Activated CD8-positive, alpha-beta T cell treated with anti-CD3 and anti-CD28 coated beads for 36 hours (primary cell): ENCODE measurements at regions not wholly inside any gene's neighbourhood (a gene's known extent, or its start where the extent isn't known, plus 50 kb on each side); places are given as distances from the start of the nearest gene placed in this dataset.

Experiments
- ATAC-seq: fragments of 200-7000 bp; cut with Tn5 transposase; one replicate; pipeline ENCODE4 v1.10.0; 2021; ENCODE audit warnings: mild to moderate bottlenecking, moderate library complexity
- CTCF ChIA-PET: fragments of 350-600 bp; sonication (Branson Sonifier 250); formaldehyde crosslinking; loops from one replicate; lab custom pipeline; 2021; ENCODE audit warnings: antibody characterized with exemption; lab: Charles Lee
- POLR2A ChIA-PET: fragments of 350-600 bp; sonication (Branson Sonifier 250); formaldehyde crosslinking; loops from one replicate; lab custom pipeline; 2021; ENCODE audit warnings: antibody characterized with exemption; lab: Charles Lee
- DNase-seq: peaks from one replicate; pipeline ENCODE4 v3.0.0-alpha.2; 2020
- H3K27ac Mint-ChIP-seq: one replicate; pipeline ENCODE4 v1.8.0; 2021; ENCODE audit warnings: mild to moderate bottlenecking, mixed read lengths
- H3K27me3 Mint-ChIP-seq: one replicate; pipeline ENCODE4 v1.8.0; 2021; ENCODE audit warnings: mixed read lengths
- H3K36me3 Mint-ChIP-seq: one replicate; pipeline ENCODE4 v1.8.0; 2021; ENCODE audit warnings: low read depth, mixed read lengths
- H3K4me1 Mint-ChIP-seq: one replicate; pipeline ENCODE4 v1.8.0; 2021; ENCODE audit warnings: low read depth, mixed read lengths
- H3K4me3 Mint-ChIP-seq: one replicate; pipeline ENCODE4 v1.8.0; 2021; ENCODE audit warnings: mild to moderate bottlenecking, moderate library complexity, mixed read lengths
- H3K9me3 Mint-ChIP-seq: one replicate; pipeline ENCODE4 v1.8.0; 2021; ENCODE audit warnings: mixed read lengths
- CTCF ChIP-seq: fragments of 200-600 bp; IDR thresholded peaks from one replicate; pipeline ENCODE4 v1.8.0; 2022; ENCODE audit warnings: antibody characterized with exemption, mild to moderate bottlenecking
- intact Hi-C: fragments of 100-400 bp; cut with micrococcal nuclease; formaldehyde crosslinking; loops from one replicate; pipeline ENCODE4 v1.10.0; 2022

GRCh38 chr3:107068980-107069379 lies 308.3 kb upstream of the CCDC54 start:
- H3K9me3 Mint-ChIP-seq, result peaks cover 1% of the 10 kb centered on the region
- intact Hi-C loops, result no loop called here
- H3K27ac Mint-ChIP-seq, result no peak overlapping the region
- peaks cover 17% of the 10 kb centered on the region for H3K4me1 Mint-ChIP-seq
- peaks cover 9% of the 10 kb centered on the region for H3K27me3 Mint-ChIP-seq
- no peak for ATAC-seq
- CTCF ChIA-PET, result no interaction called here
- TF ChIP-seq CTCF, result no peak
- H3K36me3 Mint-ChIP-seq, result no peaks in the 10 kb centered on the region
- POLR2A ChIA-PET, result no interaction called here
- DNase-seq, result no peak
- no peak overlapping the region for H3K4me3 Mint-ChIP-seq

GRCh38 chr3:107076946-107077345 lies 300.3 kb upstream of the CCDC54 start:
- intact Hi-C loops, result no loop called here
- Mint-ChIP-seq H3K4me3 (no peak overlapping the region), H3K27ac (no peak overlapping the region), H3K27me3 (no peaks in the 10 kb centered on the region), H3K36me3 (no peaks in the 10 kb centered on the region), H3K4me1 (no peaks in the 10 kb centered on the region), H3K9me3 (no peaks in the 10 kb centered on the region)
- TF ChIP-seq CTCF, result no peak
- ChIA-PET POLR2A (no interaction called here), CTCF (interaction anchor here (3.0 kb wide), 1 partner anchor 12 kb away, joined by 15 read pairs; no protein-coding TSS in a partner anchor)
- ATAC-seq (no peak), DNase-seq (no peak)

- H3K4me1 Mint-ChIP-seq, result no peaks in the 10 kb centered on the region
- no peak overlapping the region for H3K4me3 Mint-ChIP-seq
- H3K9me3 Mint-ChIP-seq, result no peaks in the 10 kb centered on the region
- ATAC-seq (no peak), DNase-seq (no peak)
- H3K36me3 Mint-ChIP-seq, result no peaks in the 10 kb centered on the region
- TF ChIP-seq CTCF, result no peak
- ChIA-PET CTCF (interaction anchor here (3.0 kb wide), 1 partner anchor 12 kb away, joined by 15 read pairs; no protein-coding TSS in a partner anchor), POLR2A (no interaction called here)
- H3K27ac Mint-ChIP-seq, result no peak overlapping the region
- intact Hi-C loops, result no loop called here
- H3K27me3 Mint-ChIP-seq, result no peaks in the 10 kb centered on the region
Observed at GRCh38 chr3:107077391-107077790, 299.8 kb upstream of the CCDC54 start.

GRCh38 chr3:107082527-107082926 lies 294.7 kb upstream of the CCDC54 start:
- Mint-ChIP-seq H3K4me3 (no peak overlapping the region), H3K4me1 (no peaks in the 10 kb centered on the region), H3K36me3 (no peaks in the 10 kb centered on the region), H3K27ac (no peak overlapping the region), H3K9me3 (no peaks in the 10 kb centered on the region), H3K27me3 (no peaks in the 10 kb centered on the region)
- no peak for TF ChIP-seq CTCF
- intact Hi-C loops, result no loop called here
- ATAC-seq (no peak), DNase-seq (no peak)
- CTCF ChIA-PET, result interaction anchor here (1.5 kb wide), 1 partner anchor 18 kb away, joined by 4 read pairs; no protein-coding TSS in a partner anchor
- POLR2A ChIA-PET, result interaction anchor here (0.7 kb wide), 1 partner anchor 21 kb away, joined by 3 read pairs; no protein-coding TSS in a partner anchor

- ATAC-seq, result no peak
- peaks cover 2% of the 10 kb centered on the region for H3K27me3 Mint-ChIP-seq
- ChIA-PET CTCF (no interaction called here), POLR2A (no interaction called here)
- intact Hi-C loops, result no loop called here
- no peaks in the 10 kb centered on the region for H3K9me3 Mint-ChIP-seq
- no peak for DNase-seq
- H3K36me3 Mint-ChIP-seq, result no peaks in the 10 kb centered on the region
- no peak overlapping the region for H3K27ac Mint-ChIP-seq
- no peak for TF ChIP-seq CTCF
- H3K4me3 Mint-ChIP-seq, result no peak overlapping the region
- H3K4me1 Mint-ChIP-seq, result no peaks in the 10 kb centered on the region
Observed at GRCh38 chr3:107085261-107085660, 292.0 kb upstream of the CCDC54 start.
